BLaER1 treated with 17β-estradiol and CSF1 and Interleukin-3, amounts not matched to agents 10 nM and 100 nM (cell line): ENCODE measurements at regions not wholly inside any gene's neighbourhood (a gene's known extent, or its start where the extent isn't known, plus 50 kb on each side); places are given as distances from the start of the nearest gene placed in this dataset.

Source experiments
- H3K27ac ChIP-seq, 11 experiments: shearing (Covaris generic); formaldehyde crosslinking; 2 replicates each; pipeline ENCODE4 v1.8.1; 2022
- H3K27me3 ChIP-seq, 11 experiments: shearing (Covaris generic); formaldehyde crosslinking; 2 replicates each; pipeline ENCODE4 v1.8.1; 2022
- H3K36me3 ChIP-seq, 11 experiments: shearing (Covaris generic); formaldehyde crosslinking; 2 replicates each; pipeline ENCODE4 v1.8.1; 2022
- H3K4me1 ChIP-seq, 10 experiments: shearing (Covaris generic); formaldehyde crosslinking; 2 replicates each; pipeline ENCODE4 v1.8.1; 2022
- H3K4me2 ChIP-seq, 11 experiments: shearing (Covaris generic); formaldehyde crosslinking; 2 replicates each; pipeline ENCODE4 v1.8.1; 2022
- H3K4me3 ChIP-seq, 10 experiments: shearing (Covaris generic); formaldehyde crosslinking; 2 replicates each; pipeline ENCODE4 v1.8.1; 2022
- H3K9ac ChIP-seq, 11 experiments: shearing (Covaris generic); formaldehyde crosslinking; 2 replicates each; pipeline ENCODE4 v1.8.1; 2022
- H3K9me3 ChIP-seq, 11 experiments: shearing (Covaris generic); formaldehyde crosslinking; replicated peaks in 1 of 11; 2 replicates each; pipeline ENCODE4 v1.8.1; 2022
- H4K20me1 ChIP-seq, 11 experiments: shearing (Covaris generic); formaldehyde crosslinking; 2 replicates each; pipeline ENCODE4 v1.8.1; 2022
- Cebpa-rat ChIP-seq, 11 experiments: shearing (Covaris generic); IDR thresholded peaks; 2 replicates each; pipeline ENCODE4 v1.8.1; 2022

DNA sequence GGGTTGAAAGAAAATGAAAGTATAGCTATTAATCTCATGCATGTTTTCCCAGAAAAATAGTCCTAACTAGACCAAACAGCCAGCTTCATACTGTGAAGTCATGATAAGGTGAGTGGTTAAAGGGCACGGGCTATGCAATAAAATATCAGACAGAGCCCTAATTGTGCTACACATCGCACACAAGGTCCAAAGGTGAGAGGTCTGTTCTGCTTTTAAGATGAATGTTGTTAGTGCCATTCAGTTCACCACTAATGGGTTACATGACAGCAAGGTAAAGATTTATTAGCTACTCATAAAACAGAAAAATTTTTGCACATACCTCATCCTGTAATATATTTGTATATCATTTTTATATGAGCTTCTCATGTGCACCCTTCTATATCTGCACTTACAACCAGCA lies 105.0 kb upstream of the STK17B start:
- Histone ChIP-seq H3K4me2 (peak overlapping the region; percentile 8 to 78 (median 37); a peak in 16 of 22 replicates), H3K9me3 (no peaks in the 10 kb centered on the region), H3K27me3 (no peaks in the 10 kb centered on the region), H3K36me3 (no peaks in the 10 kb centered on the region), H3K9ac (no peak overlapping the region; a peak in 1 of 22 replicates), H4K20me1 (no peaks in the 10 kb centered on the region), H3K4me3 (no peak overlapping the region), H3K27ac (peak overlapping the region in 9 of 11 experiments; percentile 2 to 41 (median 10); a peak in 9 of 22 replicates), H3K4me1 (peaks cover 22 to 42% (median 30%) of the 10 kb centered on the region in 10 experiments)
- TF ChIP-seq Cebpa-rat (IDR thresholded peaks at IDR 0.05) = no peak

DNA sequence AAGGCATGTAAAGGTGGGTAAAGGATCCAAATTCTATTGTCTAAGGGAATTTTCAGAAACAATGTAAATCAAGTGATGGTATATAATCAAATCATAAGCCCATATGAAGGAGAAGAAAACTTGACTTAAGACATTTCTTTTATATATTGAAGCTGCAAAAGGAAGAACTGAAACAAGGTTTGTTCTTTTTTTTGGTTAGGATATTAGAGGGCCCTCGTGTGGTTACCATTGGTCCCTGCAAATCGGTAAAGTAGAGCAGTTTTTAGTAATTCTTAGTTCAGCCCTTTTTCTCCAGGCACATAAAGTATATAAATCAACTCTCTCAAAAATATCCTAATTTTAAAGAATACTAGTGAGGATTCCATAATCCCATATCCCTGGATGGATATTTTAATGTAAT lies 105.6 kb upstream of the STK17B start:
- Histone ChIP-seq H4K20me1 (no peaks in the 10 kb centered on the region), H3K27ac (peak overlapping the region in 2 of 11 experiments; percentile 7 to 36; a peak in 1 of 22 replicates), H3K36me3 (no peaks in the 10 kb centered on the region), H3K9me3 (no peaks in the 10 kb centered on the region), H3K4me3 (no peak overlapping the region), H3K9ac (no peak overlapping the region), H3K4me2 (peak overlapping the region in 5 of 11 experiments; percentile 8 to 78 (median 66); a peak in 7 of 22 replicates), H3K4me1 (peaks cover 22 to 42% (median 30%) of the 10 kb centered on the region in 10 experiments), H3K27me3 (no peaks in the 10 kb centered on the region)
- TF ChIP-seq Cebpa-rat (IDR thresholded peaks at IDR 0.05) = no peak

- H3K9ac ChIP-seq = no peak overlapping the region
- no peak overlapping the region for H3K4me3 ChIP-seq
- no peak overlapping the region for H3K4me2 ChIP-seq
- no peaks in the 10 kb centered on the region for H3K27me3 ChIP-seq
- no peaks in the 10 kb centered on the region for H3K9me3 ChIP-seq
- no peak overlapping the region for H3K27ac ChIP-seq
- no peak for TF ChIP-seq Cebpa-rat (IDR thresholded peaks at IDR 0.05)
- peaks cover 22 to 35% (median 30%) of the 10 kb centered on the region in 10 experiments for H3K4me1 ChIP-seq
- no peaks in the 10 kb centered on the region for H3K36me3 ChIP-seq
- no peaks in the 10 kb centered on the region for H4K20me1 ChIP-seq
Observed at GRCh38 chr2:196278491-196278911, 107.1 kb upstream of the STK17B start.

GRCh38 chr2:196279541-196279940 lies 108.2 kb upstream of the STK17B start:
- H3K9ac ChIP-seq = no peak overlapping the region
- no peaks in the 10 kb centered on the region for H3K36me3 ChIP-seq
- no peaks in the 10 kb centered on the region for H3K27me3 ChIP-seq
- no peaks in the 10 kb centered on the region for H4K20me1 ChIP-seq
- H3K4me3 ChIP-seq = no peak overlapping the region
- no peaks in the 10 kb centered on the region for H3K9me3 ChIP-seq
- H3K4me1 ChIP-seq = peaks cover 16 to 24% (median 22%) of the 10 kb centered on the region in 10 experiments
- no peak for TF ChIP-seq Cebpa-rat (IDR thresholded peaks at IDR 0.05)
- no peak overlapping the region for H3K27ac ChIP-seq
- H3K4me2 ChIP-seq = no peak overlapping the region

GRCh38 chr2:196284144-196284844 lies 112.9 kb upstream of the STK17B start:
- H3K4me2 ChIP-seq = no peak overlapping the region

DNA sequence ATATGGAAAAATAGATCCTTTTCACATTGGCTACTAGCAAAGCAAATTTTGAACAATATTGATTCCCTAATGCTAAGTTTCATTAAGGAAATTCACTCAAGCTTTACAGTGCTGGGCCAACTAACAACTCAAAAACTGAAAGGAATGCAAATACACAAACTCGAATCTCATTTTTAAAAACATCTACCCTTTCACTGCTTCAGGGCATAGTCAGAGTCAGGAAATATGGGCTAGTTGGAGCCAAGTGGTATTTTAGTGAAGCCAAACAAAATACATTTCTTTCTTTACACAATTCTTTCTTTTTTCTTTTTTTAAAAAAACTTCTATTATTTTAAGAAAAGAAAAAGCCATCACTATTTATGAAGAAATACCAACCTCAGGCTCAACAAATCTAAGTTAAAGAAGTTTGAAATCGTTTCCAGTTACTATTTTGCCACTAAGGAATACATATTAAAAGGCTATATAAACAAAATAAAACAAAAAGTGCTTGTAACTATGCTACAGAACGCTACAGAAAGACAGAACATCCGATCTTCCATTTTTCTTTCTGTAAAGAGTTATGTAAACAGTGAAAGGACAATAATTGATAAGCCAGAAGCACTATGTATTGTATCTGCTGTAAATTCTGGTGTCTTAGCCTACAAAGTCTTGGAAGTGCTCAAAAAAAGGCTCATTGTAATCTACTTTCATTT lies 113.6 kb upstream of the STK17B start:
- Histone ChIP-seq H4K20me1 (no peaks in the 10 kb centered on the region), H3K4me3 (no peak overlapping the region), H3K9me3 (no peaks in the 10 kb centered on the region), H3K4me1 (peaks cover 0 to 21% (median 0%) of the 10 kb centered on the region in 10 experiments; a peak in 7 of 20 replicates), H3K27me3 (no peaks in the 10 kb centered on the region), H3K4me2 (no peak overlapping the region), H3K36me3 (no peaks in the 10 kb centered on the region), H3K9ac (no peak overlapping the region), H3K27ac (no peak overlapping the region)
- no peak for TF ChIP-seq Cebpa-rat (IDR thresholded peaks at IDR 0.05)

More at GRCh38 chr2:196284144-196284844, 112.9 kb upstream of the STK17B start:
- no peak overlapping the region for H3K9ac ChIP-seq
- H3K4me1 ChIP-seq = peaks cover 0 to 19% (median 0%) of the 10 kb centered on the region in 10 experiments; a peak in 7 of 20 replicates
- no peaks in the 10 kb centered on the region for H3K9me3 ChIP-seq
- no peak overlapping the region for H3K27ac ChIP-seq
- H3K27me3 ChIP-seq = no peaks in the 10 kb centered on the region
- TF ChIP-seq Cebpa-rat (IDR thresholded peaks at IDR 0.05) = no peak
- no peaks in the 10 kb centered on the region for H3K36me3 ChIP-seq
- H3K4me3 ChIP-seq = no peak overlapping the region
- H4K20me1 ChIP-seq = no peaks in the 10 kb centered on the region

- H3K27me3 ChIP-seq = no peaks in the 10 kb centered on the region
- TF ChIP-seq Cebpa-rat (IDR thresholded peaks at IDR 0.05) = no peak
- no peaks in the 10 kb centered on the region for H3K9me3 ChIP-seq
- no peak overlapping the region for H3K4me2 ChIP-seq
- no peaks in the 10 kb centered on the region for H3K36me3 ChIP-seq
- no peaks in the 10 kb centered on the region for H4K20me1 ChIP-seq
- H3K9ac ChIP-seq = no peak overlapping the region
- no peak overlapping the region for H3K27ac ChIP-seq
- H3K4me3 ChIP-seq = no peak overlapping the region
- H3K4me1 ChIP-seq = peaks cover 0 to 27% (median 0%) of the 10 kb centered on the region in 10 experiments; a peak in 7 of 20 replicates
Observed at GRCh38 chr2:196286821-196287220, 115.4 kb upstream of the STK17B start.

- Histone ChIP-seq H3K9ac (no peak overlapping the region), H3K4me3 (no peak overlapping the region), H3K9me3 (no peaks in the 10 kb centered on the region), H3K4me2 (0 out of 22 replicates have a peak overlapping the region, but pooled peaks of 1 of the 11 experiments have one; percentile 21), H3K36me3 (no peaks in the 10 kb centered on the region), H4K20me1 (no peaks in the 10 kb centered on the region), H3K27ac (no peak overlapping the region), H3K4me1 (peaks cover 0 to 33% (median 0%) of the 10 kb centered on the region in 10 experiments; a peak in 7 of 20 replicates), H3K27me3 (no peaks in the 10 kb centered on the region)
- no peak for TF ChIP-seq Cebpa-rat (IDR thresholded peaks at IDR 0.05)
Observed at GRCh38 chr2:196287523-196287922, 116.1 kb upstream of the STK17B start.

GRCh38 chr2:196288006-196288538 lies 116.7 kb upstream of the STK17B start:
- H3K27ac ChIP-seq = no peak overlapping the region
- no peaks in the 10 kb centered on the region for H3K27me3 ChIP-seq
- H3K4me2 ChIP-seq = peak overlapping the region in 5 of 11 experiments; percentile 5 to 31 (median 21); a peak in 3 of 22 replicates
- no peaks in the 10 kb centered on the region for H4K20me1 ChIP-seq
- no peak overlapping the region for H3K4me3 ChIP-seq
- peaks cover 0 to 33% (median 0%) of the 10 kb centered on the region in 10 experiments; a peak in 7 of 20 replicates for H3K4me1 ChIP-seq
- TF ChIP-seq Cebpa-rat (IDR thresholded peaks at IDR 0.05) = no peak
- no peaks in the 10 kb centered on the region for H3K36me3 ChIP-seq
- no peak overlapping the region for H3K9ac ChIP-seq
- no peaks in the 10 kb centered on the region for H3K9me3 ChIP-seq
